ENCODE measurements at regions not wholly inside any gene's neighbourhood (a gene's known extent, or its start where the extent isn't known, plus 50 kb on each side); places are given as distances from the start of the nearest gene placed in this dataset.

- TF ChIP-seq CTCF (IDR thresholded peaks at IDR 0.05): no peak
- TF ChIP-seq POLR2A (IDR thresholded peaks at IDR 0.05): no peak
Observed at GRCh38 chr20:51978070-51978501, 175.8 kb upstream of the SALL4 start.
